Mesenchymal stem cell (in vitro differentiated cells and primary cell): ENCODE measurements at regions not wholly inside any gene's neighbourhood (a gene's known extent, or its start where the extent isn't known, plus 50 kb on each side); places are given as distances from the start of the nearest gene placed in this dataset.

ENCODE experiments used
- DNase-seq: peaks from one replicate; pipeline ENCODE4 v3.0.0-alpha.2; 2013
- H2AFZ ChIP-seq: one replicate; pipeline ENCODE4 v1.6.1; 2013; ENCODE audit warnings: low read depth, mild to moderate bottlenecking, control low read depth, inconsistent platforms, low read length, moderate library complexity
- H2AK5ac ChIP-seq: 2 replicates; pipeline ENCODE4 v1.6.1; 2013; ENCODE audit warnings: low read length, moderate library complexity, mild to moderate bottlenecking, inconsistent platforms; ENCODE audit not compliant: severe bottlenecking
- H2BK120ac ChIP-seq: one replicate; pipeline ENCODE4 v1.6.1; 2013; ENCODE audit warnings: low read depth, mild to moderate bottlenecking, inconsistent platforms, low read length, moderate library complexity
- H2BK12ac ChIP-seq, 2 experiments: one replicate each; pipeline ENCODE4 v1.6.1; 2013; ENCODE audit warnings: inconsistent platforms in 2 of 2, low read length in 2 of 2, mild to moderate bottlenecking in 2 of 2, moderate library complexity in 2 of 2, control low read depth in 1 of 2
- H2BK15ac ChIP-seq: one replicate; pipeline ENCODE4 v1.6.1; 2013; ENCODE audit warnings: mild to moderate bottlenecking, low read depth, inconsistent platforms; ENCODE audit not compliant: poor library complexity, severe bottlenecking
- H2BK5ac ChIP-seq: 2 replicates; pipeline ENCODE4 v1.6.1; 2013; ENCODE audit warnings: low read depth, mild to moderate bottlenecking, low read length, control low read depth, inconsistent platforms; ENCODE audit not compliant: poor library complexity, severe bottlenecking
- H3K14ac ChIP-seq, 2 experiments: one replicate each; pipeline ENCODE4 v1.6.1; 2013; ENCODE audit warnings: inconsistent platforms in 2 of 2, low read length in 2 of 2, control low read depth in 1 of 2, mild to moderate bottlenecking in 1 of 2, moderate library complexity in 1 of 2
- H3K18ac ChIP-seq, 2 experiments: one replicate each; pipeline ENCODE4 v1.6.1; 2013; ENCODE audit warnings: inconsistent platforms in 2 of 2, low read length in 2 of 2, control low read depth in 1 of 2, low read depth in 1 of 2, mild to moderate bottlenecking in 1 of 2
- H3K23ac ChIP-seq, 2 experiments: one replicate each; pipeline ENCODE4 v1.6.1; 2013; ENCODE audit warnings: inconsistent platforms in 2 of 2, low read length in 2 of 2, mild to moderate bottlenecking in 2 of 2, moderate library complexity in 2 of 2, control low read depth in 1 of 2
- H3K27ac ChIP-seq: 2 replicates; pipeline ENCODE4 v1.5.1; 2013; ENCODE audit warnings: mild to moderate bottlenecking, moderate library complexity, low read length, control low read depth, inconsistent platforms; ENCODE audit not compliant: poor library complexity, severe bottlenecking
- H3K27me3 ChIP-seq, 2 experiments: 2 replicates each; pipeline versions ENCODE4 v1.6.1 to v1.7.0; 2013; ENCODE audit warnings: low read length in 2 of 2, mild to moderate bottlenecking in 2 of 2, moderate library complexity in 2 of 2, control low read depth in 1 of 2, inconsistent platforms in 1 of 2; ENCODE audit not compliant: control insufficient read depth in 1 of 2, insufficient read depth in 1 of 2
- H3K36me3 ChIP-seq, 2 experiments: 2 replicates each; pipeline versions ENCODE4 v1.6.1 to v1.7.0; 2013; ENCODE audit warnings: low read length in 2 of 2, control low read depth in 1 of 2, inconsistent platforms in 1 of 2, low read depth in 1 of 2, mild to moderate bottlenecking in 1 of 2; ENCODE audit not compliant: insufficient read depth in 2 of 2, control insufficient read depth in 1 of 2
- H3K4ac ChIP-seq, 2 experiments: one replicate each; pipeline ENCODE4 v1.6.1; 2013; ENCODE audit warnings: inconsistent platforms in 2 of 2, low read length in 2 of 2, mild to moderate bottlenecking in 2 of 2, moderate library complexity in 2 of 2, control low read depth in 1 of 2, low read depth in 1 of 2
- H3K4me1 ChIP-seq: 2 replicates; pipeline ENCODE4 v1.6.1; 2013; ENCODE audit warnings: low read depth, low read length, control low read depth; ENCODE audit not compliant: control insufficient read depth, insufficient read depth
- H3K4me2 ChIP-seq: 2 replicates; pipeline ENCODE4 v1.6.1; 2013; ENCODE audit warnings: low read length, mild to moderate bottlenecking, inconsistent platforms; ENCODE audit not compliant: poor library complexity, severe bottlenecking
- H3K4me3 ChIP-seq, 2 experiments: 2 replicates each; pipeline versions ENCODE4 v1.5.1 to v1.7.0; 2013; ENCODE audit warnings: low read length in 2 of 2, mild to moderate bottlenecking in 2 of 2, control low read depth in 1 of 2, low read depth in 1 of 2; ENCODE audit not compliant: insufficient read depth in 1 of 2
- H3K79me1 ChIP-seq: replicated peaks from 2 replicates; pipeline ENCODE4 v1.6.1; 2013; ENCODE audit warnings: mild to moderate bottlenecking, control low read depth, low read length, inconsistent platforms; ENCODE audit not compliant: poor library complexity, severe bottlenecking
- H3K9ac ChIP-seq: 2 replicates; pipeline ENCODE4 v1.7.0; 2013; ENCODE audit warnings: mild to moderate bottlenecking, low read length, moderate library complexity
- H3K9me3 ChIP-seq: 2 replicates; pipeline ENCODE4 v1.7.0; 2013; ENCODE audit warnings: mild to moderate bottlenecking, low read length; ENCODE audit not compliant: control insufficient read depth
- H4K8ac ChIP-seq: one replicate; pipeline ENCODE4 v1.6.1; 2013; ENCODE audit warnings: inconsistent platforms, mild to moderate bottlenecking, low read length, moderate library complexity
- H4K91ac ChIP-seq: one replicate; pipeline ENCODE4 v1.6.1; 2013; ENCODE audit warnings: mild to moderate bottlenecking, low read length, inconsistent platforms
- WGBS: methylation state at CpG from one replicate; pipeline ENCODE4 v1.1.7; 2013; ENCODE audit warnings: mixed read lengths; 5-methylcytosine and 5-hydroxymethylcytosine counted together

- Histone ChIP-seq H3K27ac (no peak overlapping the region), H3K23ac (no peak overlapping the region), H4K8ac (no peak overlapping the region), H2AK5ac (no peak overlapping the region), H3K9me3 (no peaks in the 10 kb centered on the region), H3K18ac (no peak overlapping the region), H2BK15ac (no peak overlapping the region), H3K9ac (no peak overlapping the region), H2AFZ (no peak overlapping the region), H3K4ac (no peak overlapping the region), H3K36me3 (no peaks in the 10 kb centered on the region), H3K4me3 (no peak overlapping the region), H3K14ac (no peak overlapping the region), H3K79me1 (no peaks in the 10 kb centered on the region), H4K91ac (no peak overlapping the region), H3K4me1 (no peaks in the 10 kb centered on the region), H2BK12ac (no peak overlapping the region), H3K4me2 (no peak overlapping the region), H2BK120ac (no peak overlapping the region), H2BK5ac (no peak overlapping the region), H3K27me3 (peaks cover 7 to 75% of the 10 kb centered on the region in 2 experiments)
- no peak for DNase-seq
- 71% methylated on average over 7 of the region's 8 CpGs for WGBS
Observed at GRCh38 chr3:71962561-71963240, 177.8 kb upstream of the PROK2 start.

GRCh38 chr3:71961891-71962290, 176.9 kb upstream of the PROK2 start:
- no peak overlapping the region for H3K4me2 ChIP-seq
- no peak overlapping the region for H4K8ac ChIP-seq
- DNase-seq = no peak
- no peak overlapping the region for H2BK5ac ChIP-seq
- H2BK120ac ChIP-seq = no peak overlapping the region
- H3K9me3 ChIP-seq = no peaks in the 10 kb centered on the region
- no peak overlapping the region for H3K27ac ChIP-seq
- WGBS = 95% methylated on average over 2 of the region's 2 CpGs
- no peaks in the 10 kb centered on the region for H3K79me1 ChIP-seq
- H2BK12ac ChIP-seq = no peak overlapping the region
- no peak overlapping the region for H2AK5ac ChIP-seq
- no peak overlapping the region for H3K14ac ChIP-seq
- H3K4ac ChIP-seq = no peak overlapping the region
- no peak overlapping the region for H2BK15ac ChIP-seq
- no peak overlapping the region for H3K4me3 ChIP-seq
- no peak overlapping the region for H2AFZ ChIP-seq
- no peak overlapping the region for H3K23ac ChIP-seq
- H3K36me3 ChIP-seq = no peaks in the 10 kb centered on the region
- H3K27me3 ChIP-seq = peaks cover 7 to 67% of the 10 kb centered on the region in 2 experiments
- H3K9ac ChIP-seq = no peak overlapping the region
- no peak overlapping the region for H4K91ac ChIP-seq
- H3K4me1 ChIP-seq = no peaks in the 10 kb centered on the region
- no peak overlapping the region for H3K18ac ChIP-seq

- no peak overlapping the region for H3K4me2 ChIP-seq
- H2BK12ac ChIP-seq = no peak overlapping the region
- no peak overlapping the region for H3K4me3 ChIP-seq
- H4K8ac ChIP-seq = no peak overlapping the region
- no peak overlapping the region for H3K9ac ChIP-seq
- no CpG with 5 or more reads among the region's 2 CpGs for WGBS
- no peak overlapping the region for H3K27ac ChIP-seq
- H3K14ac ChIP-seq = no peak overlapping the region
- H2BK15ac ChIP-seq = no peak overlapping the region
- H2AFZ ChIP-seq = no peak overlapping the region
- no peaks in the 10 kb centered on the region for H3K9me3 ChIP-seq
- H3K4ac ChIP-seq = no peak overlapping the region
- no peak for DNase-seq
- no peak overlapping the region for H2AK5ac ChIP-seq
- H3K36me3 ChIP-seq = no peaks in the 10 kb centered on the region
- H3K4me1 ChIP-seq = peaks cover 2% of the 10 kb centered on the region
- no peak overlapping the region for H2BK5ac ChIP-seq
- H3K27me3 ChIP-seq = peaks cover 5 to 63% of the 10 kb centered on the region in 2 experiments
- no peaks in the 10 kb centered on the region for H3K79me1 ChIP-seq
- no peak overlapping the region for H2BK120ac ChIP-seq
- H3K23ac ChIP-seq = no peak overlapping the region
- H4K91ac ChIP-seq = no peak overlapping the region
- no peak overlapping the region for H3K18ac ChIP-seq
Observed at GRCh38 chr3:71961378-71961777, 176.4 kb upstream of the PROK2 start.

- DNase-seq = no peak
- peaks cover 10% of the 10 kb centered on the region for H3K4me1 ChIP-seq
- H3K4me2 ChIP-seq = no peak overlapping the region
- H3K36me3 ChIP-seq = no peaks in the 10 kb centered on the region
- H2BK120ac ChIP-seq = no peak overlapping the region
- H4K91ac ChIP-seq = no peak overlapping the region
- H4K8ac ChIP-seq = no peak overlapping the region
- H3K9ac ChIP-seq = no peak overlapping the region
- H2BK12ac ChIP-seq = no peak overlapping the region
- H3K14ac ChIP-seq = no peak overlapping the region
- H3K27ac ChIP-seq = no peak overlapping the region
- no CpG with 5 or more reads among the region's 2 CpGs for WGBS
- H3K9me3 ChIP-seq = no peaks in the 10 kb centered on the region
- no peak overlapping the region for H2AK5ac ChIP-seq
- H2BK5ac ChIP-seq = no peak overlapping the region
- no peak overlapping the region for H3K18ac ChIP-seq
- H3K4me3 ChIP-seq = no peak overlapping the region
- peaks cover 0 to 44% of the 10 kb centered on the region in 2 experiments for H3K27me3 ChIP-seq
- no peak overlapping the region for H3K4ac ChIP-seq
- H3K79me1 ChIP-seq = no peaks in the 10 kb centered on the region
- H3K23ac ChIP-seq = no peak overlapping the region
- no peak overlapping the region for H2AFZ ChIP-seq
- H2BK15ac ChIP-seq = no peak overlapping the region
Observed at GRCh38 chr3:71958533-71958932, 173.6 kb upstream of the PROK2 start.
